Tibial nerve (tissue), 4 donors: ENCODE measurements at regions not wholly inside any gene's neighbourhood (a gene's known extent, or its start where the extent isn't known, plus 50 kb on each side); places are given as distances from the start of the nearest gene placed in this dataset.
"Not testable (repeated sequence)": the region's sequence is repeated elsewhere in the genome, so short reads cannot be mapped to it uniquely, and the experiment has no call there.

Source experiments
- EP300 ChIP-seq, 2 donors: sonication (generic); formaldehyde crosslinking; IDR thresholded peaks; one replicate each; pipeline ENCODE4 v1.6.1; 2017; ENCODE audit warnings: antibody characterized with exemption in 2 of 2, mild to moderate bottlenecking in 1 of 2
- TF ChIP-seq, protein P1 (sequence below), 5 experiments: fragments of 200-600 bp in 3 of 5; fragments of 450-650 bp in 2 of 5; sonication (generic) in 3 of 5; IDR thresholded peaks; one replicate each; pipeline ENCODE4 v1.5.1; 2016 to 2019; ENCODE audit warnings: antibody characterized with exemption in 5 of 5, mild to moderate bottlenecking in 3 of 5, moderate library complexity in 2 of 5

GRCh38 chr7:76964050-76964449, 68.1 kb downstream of the SPDYE17 start:
- TF ChIP-seq, protein P1, sequence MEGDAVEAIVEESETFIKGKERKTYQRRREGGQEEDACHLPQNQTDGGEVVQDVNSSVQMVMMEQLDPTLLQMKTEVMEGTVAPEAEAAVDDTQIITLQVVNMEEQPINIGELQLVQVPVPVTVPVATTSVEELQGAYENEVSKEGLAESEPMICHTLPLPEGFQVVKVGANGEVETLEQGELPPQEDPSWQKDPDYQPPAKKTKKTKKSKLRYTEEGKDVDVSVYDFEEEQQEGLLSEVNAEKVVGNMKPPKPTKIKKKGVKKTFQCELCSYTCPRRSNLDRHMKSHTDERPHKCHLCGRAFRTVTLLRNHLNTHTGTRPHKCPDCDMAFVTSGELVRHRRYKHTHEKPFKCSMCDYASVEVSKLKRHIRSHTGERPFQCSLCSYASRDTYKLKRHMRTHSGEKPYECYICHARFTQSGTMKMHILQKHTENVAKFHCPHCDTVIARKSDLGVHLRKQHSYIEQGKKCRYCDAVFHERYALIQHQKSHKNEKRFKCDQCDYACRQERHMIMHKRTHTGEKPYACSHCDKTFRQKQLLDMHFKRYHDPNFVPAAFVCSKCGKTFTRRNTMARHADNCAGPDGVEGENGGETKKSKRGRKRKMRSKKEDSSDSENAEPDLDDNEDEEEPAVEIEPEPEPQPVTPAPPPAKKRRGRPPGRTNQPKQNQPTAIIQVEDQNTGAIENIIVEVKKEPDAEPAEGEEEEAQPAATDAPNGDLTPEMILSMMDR (IDR thresholded peaks at IDR 0.05), result not testable (repeated sequence)
- not testable (repeated sequence) for TF ChIP-seq EP300 (IDR thresholded peaks at IDR 0.05)
